K562 (cell line): ENCODE measurements at regions not wholly inside any gene's neighbourhood (a gene's known extent, or its start where the extent isn't known, plus 50 kb on each side); places are given as distances from the start of the nearest gene placed in this dataset.

Source experiments
- ATAC-seq: fragments of 200-7000 bp; cut with Tn5 transposase; 3 replicates; pipeline ENCODE4 v1.9.1; 2020; ENCODE audit warnings: moderate library complexity
- BruUV-seq: library from RNA; stranded (reverse); fragments of 400-500 nt; replicated peaks from 2 replicates; lab custom pipeline; 2021; lab: Mats Ljungman, UMichigan
- CTCF ChIA-PET: fragments of 300-600 bp; formaldehyde crosslinking; extraction: SDS; loops from one replicate; lab custom pipeline; 2021; ENCODE audit warnings: low intra/inter-chr PET ratio; lab: Yijun Ruan, JAX
- POLR2A ChIA-PET: fragments of 300-600, 350-650 bp; sonication (Branson Sonifier 250); formaldehyde crosslinking; extraction: SDS; loops from one replicate; lab custom pipeline; 2021; ENCODE audit warnings: antibody characterized with exemption, inconsistent platforms; lab: Yijun Ruan, JAX
- DNase-seq, 4 experiments: peaks; one replicate each; pipeline versions ENCODE4 v3.0.0 to v3.0.0-alpha.2; 2011 to 2018; ENCODE audit warnings: low spot score in 3 of 4, mixed read lengths in 3 of 4; ENCODE audit errors: extremely low read depth in 1 of 4
- FAIRE-seq: peaks from 2 replicates; lab custom pipeline; 2011; peaks lifted over from hg19 to GRCh38; lab: Jason Lieb, UNC
- H2AFZ ChIP-seq: 2 replicates; pipeline ENCODE4 v1.6.0; 2011; ENCODE audit warnings: low read depth, low read length, control low read depth, inconsistent platforms
- H3K27ac ChIP-seq: fragments of 200-600 bp; 3 replicates; pipeline ENCODE4 v1.8.0; 2011; ENCODE audit warnings: low read depth, mild to moderate bottlenecking, control low read depth, inconsistent platforms, low read length, moderate library complexity, mixed read lengths; ENCODE audit errors: extremely low read depth
- H3K27me3 ChIP-seq, 2 experiments: fragments of 300-600 bp in 1 of 2; 2 replicates in 1 of 2; 3 replicates in 1 of 2; pipeline versions ENCODE4 v1.6.0 to v1.8.0; 2011; ENCODE audit warnings: inconsistent platforms in 2 of 2, low read length in 2 of 2, mild to moderate bottlenecking in 1 of 2, mixed read lengths in 1 of 2, moderate library complexity in 1 of 2; ENCODE audit not compliant: control insufficient read depth in 2 of 2, insufficient read depth in 2 of 2
- H3K36me3 ChIP-seq: fragments of 300-600 bp; 3 replicates; pipeline ENCODE4 v1.8.0; 2011; ENCODE audit warnings: mild to moderate bottlenecking, low read length, inconsistent platforms; ENCODE audit not compliant: control insufficient read depth, insufficient read depth
- H3K4me1 ChIP-seq, 2 experiments: fragments of 200-600 bp in 1 of 2; replicated peaks in 1 of 2; 2 replicates in 1 of 2; 3 replicates in 1 of 2; pipeline versions ENCODE4 v1.5.1 to v1.8.0; 2011; ENCODE audit warnings: inconsistent platforms in 2 of 2, low read length in 2 of 2, mild to moderate bottlenecking in 1 of 2, mixed read lengths in 1 of 2, moderate library complexity in 1 of 2; ENCODE audit not compliant: control insufficient read depth in 2 of 2, insufficient read depth in 2 of 2
- H3K4me2 ChIP-seq: 2 replicates; pipeline ENCODE4 v1.6.1; 2011; ENCODE audit warnings: low read length, control low read depth, inconsistent platforms, mixed read lengths; ENCODE audit not compliant: insufficient read depth
- H3K4me3 ChIP-seq: fragments of 200-600 bp; sonication (generic), shearing (Covaris generic); 2 replicates; pipeline ENCODE4 v1.5.1; 2016; ENCODE audit warnings: control low read depth, inconsistent platforms
- H3K79me2 ChIP-seq: fragments of 200-600 bp; 3 replicates; pipeline ENCODE4 v1.8.0; 2011; ENCODE audit warnings: low read length, inconsistent platforms; ENCODE audit not compliant: control insufficient read depth, insufficient read depth
- H3K9ac ChIP-seq, 2 experiments: 2 replicates each; pipeline versions ENCODE4 v1.6.0 to v1.6.1; 2011; ENCODE audit warnings: low read depth in 2 of 2, low read length in 2 of 2, control low read depth in 1 of 2, inconsistent platforms in 1 of 2, mild to moderate bottlenecking in 1 of 2, mixed read lengths in 1 of 2; ENCODE audit not compliant: insufficient read depth in 1 of 2
- H3K9me1 ChIP-seq: one replicate; pipeline ENCODE4 v1.6.0; 2011; ENCODE audit warnings: inconsistent platforms, mild to moderate bottlenecking, low read length, moderate library complexity; ENCODE audit not compliant: control insufficient read depth, insufficient read depth
- H3K9me3 ChIP-seq: replicated peaks from 2 replicates; pipeline ENCODE4 v1.5.1; 2011; ENCODE audit warnings: low read depth, low read length, inconsistent platforms; ENCODE audit not compliant: control insufficient read depth, insufficient read depth
- H4K20me1 ChIP-seq: replicated peaks from 2 replicates; pipeline ENCODE4 v1.6.1; 2011; ENCODE audit warnings: low read length, inconsistent platforms, mixed read lengths; ENCODE audit not compliant: control insufficient read depth, insufficient read depth
- HMBOX1 ChIP-seq: sonication (generic); IDR thresholded peaks from 2 replicates; pipeline ENCODE4 v1.6.1; 2016
- KDM4B ChIP-seq, 2 experiments: fragments of 450-650 bp in 1 of 2; sonication (generic) in 1 of 2; IDR thresholded peaks; 2 replicates each; pipeline ENCODE4 v1.6.1; 2016 to 2017; ENCODE audit warnings: borderline replicate concordance in 2 of 2, antibody characterized with exemption in 1 of 2, low read depth in 1 of 2, mild to moderate bottlenecking in 1 of 2
- RBBP5 ChIP-seq: fragments of 200-600 bp; sonication (generic); IDR thresholded peaks from 2 replicates; pipeline ENCODE4 v1.6.1; 2012; ENCODE audit warnings: borderline replicate concordance, mild to moderate bottlenecking, low read length, control low read depth, inconsistent platforms; ENCODE audit not compliant: insufficient read depth, poor library complexity, severe bottlenecking
- SLC30A9 ChIP-seq: fragments of 250-450 bp; sonication (Bioruptor Pico); IDR thresholded peaks from 2 replicates; pipeline ENCODE4 v1.8.0; 2022; ENCODE audit warnings: mild to moderate bottlenecking, moderate library complexity
- SREBF1 ChIP-seq: fragments of 150-350 bp; IDR thresholded peaks from 2 replicates; pipeline ENCODE4 v1.6.1; 2014; ENCODE audit warnings: antibody characterized with exemption, low read depth, low read length, borderline replicate concordance
- STAT6 ChIP-seq: sonication (generic); formaldehyde crosslinking; IDR thresholded peaks from 2 replicates; pipeline ENCODE4 v1.8.1; 2023; ENCODE audit warnings: mild to moderate bottlenecking, missing genetic modification reagents
- ZNF12 ChIP-seq: sonication (generic); formaldehyde crosslinking; IDR thresholded peaks from 2 replicates; pipeline ENCODE4 v1.4.0; 2020; ENCODE audit warnings: mild to moderate bottlenecking, missing genetic modification reagents
- ZNF395 ChIP-seq: fragments of 200-800 bp; sonication (Bioruptor generic); IDR thresholded peaks from 2 replicates; pipeline ENCODE4 v1.6.1; 2017; ENCODE audit warnings: missing genetic modification characterization, missing compliant biosample characterization
- WGBS: fragments of 100-300 bp; shearing (Covaris generic); methylation state at CpG from one replicate; pipeline ENCODE4 v1.1.6; 2016; ENCODE audit warnings: low coverage, mixed read lengths; ENCODE audit not compliant: insufficient coverage; ENCODE audit errors: missing lambda C conversion rate; 5-methylcytosine and 5-hydroxymethylcytosine counted together
- in situ Hi-C: fragments of 300-500 bp; cut with MboI; formaldehyde crosslinking; loops from 4 replicates; pipeline ENCODE4 v1.15.0; 2018; ENCODE audit warnings: inconsistent platforms, mixed read lengths
- intact Hi-C: fragments of 100-400 bp; cut with micrococcal nuclease; formaldehyde crosslinking; loops from 2 replicates; pipeline ENCODE4 v1.14.2; 2022

GRCh38 chr11:127223026-127223425, 222.5 kb upstream of the KIRREL3 start:
- 0% methylated on average over 1 of the region's 1 CpG for WGBS

More at GRCh38 chr11:127223026-127223425, 222.5 kb upstream of the KIRREL3 start:
- no peak overlapping the region for H3K9ac ChIP-seq
- no peaks in the 10 kb centered on the region for H4K20me1 ChIP-seq
- H3K27me3 ChIP-seq = no peaks in the 10 kb centered on the region
- no peaks in the 10 kb centered on the region for H3K4me1 ChIP-seq
- DNase-seq = no peak
- no peak for ATAC-seq
- no peaks in the 10 kb centered on the region for H3K9me1 ChIP-seq
- no peak overlapping the region for H3K27ac ChIP-seq
- in situ Hi-C loops (no loop called here), intact Hi-C loops (no loop called here)
- BruUV-seq = no TSS peak
- FAIRE-seq = no peak
- H3K9me3 ChIP-seq = no peaks in the 10 kb centered on the region
- no peaks in the 10 kb centered on the region for H3K36me3 ChIP-seq
- H3K4me3 ChIP-seq = no peak overlapping the region
- no peak overlapping the region for H2AFZ ChIP-seq
- POLR2A ChIA-PET = interaction anchor here (0.7 kb wide), 1 partner anchor 19 kb away, joined by 5 read pairs; no protein-coding TSS in a partner anchor
- H3K79me2 ChIP-seq = no peaks in the 10 kb centered on the region
- TF ChIP-seq SREBF1 = no peak
- no peak for TF ChIP-seq ZNF395 (CRISPR knock-in tag)
- TF ChIP-seq RBBP5 = no peak
- TF ChIP-seq SLC30A9 (CRISPR knock-in tag) = no peak
- no peak for TF ChIP-seq STAT6 (CRISPR knock-in tag)
- no peak for TF ChIP-seq HMBOX1
- TF ChIP-seq ZNF12 = no peak
- TF ChIP-seq KDM4B (IDR thresholded peaks at IDR 0.05; ENCODE audit: borderline replicate concordance in 2 of 2, low read depth in 1 of 2) = no peak
- CTCF ChIA-PET = no interaction called here
- H3K4me2 ChIP-seq = no peak overlapping the region
